HT-29 (cell line): ENCODE measurements at regions not wholly inside any gene's neighbourhood (a gene's known extent, or its start where the extent isn't known, plus 50 kb on each side); places are given as distances from the start of the nearest gene placed in this dataset.
A peak's percentile ranks its signal among the peaks of the same experiment; 100 is the strongest.
"Not testable (repeated sequence)": the region's sequence is repeated elsewhere in the genome, so short reads cannot be mapped to it uniquely, and the experiment has no call there.

Experiments used
- DNase-seq: peaks from one replicate; pipeline ENCODE4 v3.0.0-alpha.2; 2015; ENCODE audit warnings: low spot score

- no peak for DNase-seq
These were observed 177.5 kb upstream of the RTL1 start for GRCh38 chr14:101080922-101081593.

DNA sequence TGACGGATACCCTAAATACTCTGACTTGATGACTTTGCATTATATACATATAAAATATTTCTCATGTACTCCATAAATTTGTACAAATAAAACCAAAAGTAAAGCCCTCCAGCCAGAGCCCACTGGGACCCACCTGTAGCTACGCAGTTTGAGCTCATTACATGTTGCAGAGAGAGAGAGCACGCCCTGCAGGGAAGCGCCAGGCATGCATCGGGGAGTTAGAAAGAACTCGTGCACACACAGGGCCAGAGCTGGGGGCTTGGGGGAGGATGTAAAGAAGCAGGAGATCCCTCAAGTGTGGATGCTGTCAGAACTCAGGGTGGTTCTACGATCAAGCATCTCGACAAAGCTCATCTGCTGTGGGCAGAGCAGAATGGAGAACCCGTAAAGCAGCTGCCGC lies 178.5 kb upstream of the RTL1 start:
- no peak for DNase-seq

- no peak for DNase-seq
These were observed 179.2 kb upstream of the RTL1 start for GRCh38 chr14:101082436-101083384.

DNA sequence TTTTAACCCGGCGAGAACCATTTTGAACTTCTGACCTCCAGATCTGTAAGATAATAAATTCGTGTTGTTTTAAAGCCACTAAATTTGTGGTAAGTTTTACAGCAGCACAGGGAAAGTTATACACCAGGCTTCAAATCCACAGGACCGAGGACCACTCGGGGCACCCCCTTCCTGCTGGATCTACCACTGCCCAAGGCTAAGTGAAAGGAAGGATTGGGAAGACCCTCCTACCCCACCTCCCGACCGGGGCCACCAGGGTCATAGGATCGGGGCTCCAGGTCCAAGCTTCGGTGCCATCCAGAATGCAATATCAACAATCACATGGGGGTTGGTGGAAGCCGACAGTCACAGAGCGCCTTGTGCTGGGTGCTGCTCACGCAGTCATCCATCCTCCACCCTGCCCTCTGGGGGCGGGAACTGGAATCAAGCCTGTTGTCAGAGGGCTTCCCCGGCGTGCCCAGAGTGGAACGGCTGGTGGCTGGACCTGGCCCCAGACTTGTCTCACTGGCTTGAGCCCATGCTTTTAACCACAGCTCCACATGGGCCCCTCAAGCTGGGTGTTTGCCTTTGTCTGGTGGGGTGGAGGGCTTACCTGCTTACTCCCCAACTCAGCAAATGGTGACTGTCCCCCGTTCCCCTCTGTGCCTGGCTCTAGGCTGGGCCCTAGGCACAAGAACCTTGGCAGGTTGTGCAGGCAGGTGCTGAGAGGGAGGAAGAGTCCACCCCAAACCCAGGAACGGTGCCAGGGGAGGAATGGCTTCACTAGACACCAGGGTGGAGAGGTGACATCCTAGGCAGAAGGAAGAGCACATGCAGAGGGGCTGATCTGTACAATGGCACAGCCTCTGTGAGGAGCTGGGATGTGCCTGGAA lies 180.3 kb upstream of the RTL1 start:
- DNase-seq, result peak; percentile 3

DNA sequence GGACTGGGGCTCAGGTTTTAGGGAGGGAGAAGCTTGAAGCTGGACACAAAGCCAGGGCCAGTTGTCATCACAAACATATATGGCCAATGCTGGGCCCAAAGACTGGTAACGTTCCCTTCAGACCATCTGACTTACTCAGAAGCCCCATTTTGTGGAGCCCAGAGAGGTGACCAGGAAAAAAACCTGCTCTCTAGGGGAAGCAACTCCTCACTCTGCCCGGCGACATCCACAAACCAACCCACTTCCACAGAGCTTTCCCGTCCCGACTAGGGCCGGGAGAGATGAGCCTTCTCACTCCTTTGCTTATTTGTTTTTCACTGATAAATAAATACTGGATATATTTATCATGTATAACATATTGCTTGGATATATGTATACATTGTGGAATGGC lies 180.9 kb upstream of the RTL1 start:
- no peak for DNase-seq

GRCh38 chr14:101086926-101087325 lies 183.4 kb upstream of the RTL1 start:
- no peak for DNase-seq

- no peak for DNase-seq
These were observed 184.3 kb upstream of the RTL1 start for GRCh38 chr14:101087614-101088394.

- DNase-seq, result no peak
These were observed 184.8 kb upstream of the RTL1 start for GRCh38 chr14:101088395-101088667.

- no peak for DNase-seq
These were observed 185.2 kb upstream of the RTL1 start for GRCh38 chr14:101088714-101089113.

- not testable (repeated sequence) for DNase-seq
These were observed 187.0 kb upstream of the RTL1 start for GRCh38 chr14:101090478-101090877.

GRCh38 chr14:101090976-101091375 lies 187.5 kb upstream of the RTL1 start:
- no peak for DNase-seq

DNA sequence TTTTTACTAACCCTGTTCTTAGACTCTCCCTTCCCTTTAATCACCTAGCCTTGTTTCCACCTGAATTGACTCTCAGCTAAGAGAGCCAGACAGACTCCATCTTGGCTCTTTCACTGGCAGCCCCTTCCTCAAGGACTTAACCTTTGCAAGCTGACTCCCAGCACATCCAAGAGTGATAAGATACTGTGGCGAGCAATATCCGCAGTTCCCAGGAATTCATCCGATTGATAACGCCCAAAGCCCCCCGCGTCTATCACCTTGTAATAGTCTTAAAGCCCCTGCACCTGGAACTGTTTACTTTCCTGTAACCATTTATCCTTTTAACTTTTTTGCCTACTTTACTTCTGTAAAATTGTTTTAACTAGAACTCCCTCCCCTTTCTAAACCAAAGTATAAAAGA lies 191.4 kb upstream of the RTL1 start:
- not testable (repeated sequence) for DNase-seq

DNA sequence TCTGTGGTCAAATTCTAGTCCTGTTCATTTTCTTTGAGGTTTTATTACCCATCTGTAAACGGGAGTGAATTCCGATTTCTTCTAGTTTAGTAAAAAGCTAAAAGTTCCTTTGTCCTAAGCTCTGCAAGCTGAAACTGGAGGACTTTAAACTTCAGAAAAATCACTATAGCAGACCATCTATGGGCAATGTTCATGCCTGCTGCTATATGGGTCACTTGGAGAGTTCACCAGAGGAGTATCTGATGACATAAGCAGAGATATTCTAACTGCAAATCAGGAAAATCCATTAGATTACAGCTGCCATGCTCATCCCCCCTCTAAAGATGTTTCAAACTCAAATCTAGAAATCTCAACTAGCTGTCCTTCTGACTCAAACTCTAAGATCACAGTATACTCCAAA lies 193.0 kb upstream of the RTL1 start:
- DNase-seq, result no peak

GRCh38 chr14:101097109-101097793 lies 193.7 kb upstream of the RTL1 start:
- DNase-seq, result no peak

DNA sequence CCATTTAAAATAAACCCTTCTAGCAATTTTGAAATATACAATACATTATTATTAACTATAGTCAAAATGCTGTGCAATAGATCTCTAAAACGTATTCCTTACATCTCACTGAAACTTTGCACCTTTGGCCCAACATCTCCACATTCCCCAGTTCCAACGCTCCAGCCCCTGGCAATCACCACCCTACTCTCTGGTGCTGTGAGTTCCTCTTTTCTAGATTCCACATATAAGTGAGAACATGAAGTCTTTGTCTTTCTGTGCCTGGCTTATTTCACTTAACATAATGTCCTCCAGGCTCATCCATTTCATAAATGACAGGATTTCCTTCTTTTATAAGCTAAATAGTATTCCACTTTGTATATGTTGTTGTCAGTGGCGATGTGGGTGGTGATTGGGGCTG lies 194.7 kb upstream of the RTL1 start:
- no peak for DNase-seq

DNA sequence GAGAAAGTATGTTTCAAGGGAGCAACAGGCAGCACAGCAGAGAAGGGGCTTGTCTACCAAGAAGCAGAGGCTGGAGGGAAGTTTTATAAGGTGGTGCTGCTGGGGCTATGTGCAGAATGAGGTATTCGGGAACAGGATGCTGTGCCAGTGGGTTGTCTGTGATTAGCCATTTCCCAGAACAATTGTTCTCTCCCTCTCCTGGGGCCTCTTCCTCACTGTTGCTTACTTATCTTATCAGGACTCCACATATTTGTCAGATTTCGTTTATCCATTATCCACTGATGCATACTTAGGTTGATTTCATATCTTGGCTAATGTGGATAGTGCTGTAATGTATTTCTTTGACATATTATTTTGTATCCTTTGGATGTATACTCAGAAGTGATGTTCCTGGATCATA lies 195.1 kb upstream of the RTL1 start:
- no peak for DNase-seq

DNA sequence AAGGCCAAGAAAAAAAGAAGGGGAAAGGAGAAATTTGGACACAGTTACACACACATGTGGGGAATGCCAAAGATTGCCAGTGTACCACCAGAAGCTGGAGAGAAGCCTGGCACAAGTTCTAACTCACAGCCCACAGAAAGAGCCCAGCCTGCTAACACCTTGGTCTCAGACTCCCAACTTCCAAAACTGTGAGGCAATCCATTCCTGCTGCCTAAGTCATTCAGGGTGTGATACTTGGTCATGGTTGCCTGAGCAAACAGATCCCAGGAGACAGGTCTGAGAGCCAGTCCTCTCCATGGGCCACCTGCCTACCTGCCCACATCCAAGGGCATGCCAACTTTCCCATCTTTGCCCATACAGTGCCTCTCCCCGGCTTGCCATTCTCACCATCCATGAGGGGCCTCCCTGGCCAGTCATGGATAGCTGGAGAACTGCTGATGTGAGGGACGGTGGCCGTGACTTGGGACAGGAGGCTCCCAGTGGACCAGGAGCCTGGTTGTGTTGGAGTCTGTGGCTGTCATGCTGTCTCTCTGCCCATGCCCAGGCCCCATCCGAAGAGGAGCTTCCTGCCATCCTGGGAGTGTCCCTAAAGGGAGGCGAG lies 198.0 kb upstream of the RTL1 start:
- DNase-seq, result no peak

DNA sequence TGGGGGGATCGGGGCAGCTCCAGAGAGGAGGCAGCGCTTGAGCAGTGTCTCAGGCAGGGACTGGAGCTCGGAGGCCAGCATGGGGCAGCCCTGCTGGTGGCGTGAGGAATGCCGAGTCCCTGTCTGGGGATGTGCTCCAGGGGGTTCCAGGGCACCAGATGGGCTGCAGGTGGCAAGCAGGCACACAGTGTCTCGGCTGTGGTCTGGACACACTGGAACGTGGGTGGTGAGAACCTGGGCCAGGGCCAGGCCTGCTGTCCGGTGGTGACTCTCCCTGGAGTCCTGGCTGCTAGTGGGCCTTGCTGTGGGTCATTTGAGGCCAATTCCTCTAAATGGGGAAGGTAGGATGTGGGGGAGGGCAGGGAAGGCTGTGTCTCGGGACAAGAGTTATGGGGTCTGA lies 199.4 kb upstream of the RTL1 start:
- no peak for DNase-seq

DNA sequence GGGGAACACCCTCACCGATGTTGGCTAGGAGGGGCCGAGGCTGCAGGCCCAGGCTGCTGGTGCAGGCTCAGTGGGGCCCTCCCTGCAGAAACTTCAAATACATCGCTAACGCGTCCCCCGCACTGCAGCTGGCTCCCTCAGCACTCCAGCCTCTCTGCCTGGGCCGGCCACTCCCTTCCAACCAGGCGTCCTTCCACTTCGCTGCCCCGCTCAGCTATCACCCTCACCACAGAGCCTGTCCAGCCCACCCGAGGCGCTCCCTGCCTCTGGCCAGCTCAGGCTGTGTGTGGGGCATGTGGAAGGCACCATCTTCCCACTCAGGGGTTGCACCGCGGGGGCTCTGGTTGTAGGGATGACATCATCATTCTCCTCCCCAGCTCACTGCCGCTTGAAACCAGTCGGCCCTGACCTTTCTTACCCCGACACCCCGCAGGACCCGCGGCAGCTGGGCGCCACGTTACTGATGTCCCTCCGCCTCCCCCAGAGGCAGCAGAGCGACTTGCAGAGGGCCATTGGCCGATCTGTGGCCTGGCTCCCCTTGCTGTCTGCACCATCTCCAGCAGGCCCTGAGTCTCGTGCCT lies 199.9 kb upstream of the RTL1 start:
- DNase-seq, result no peak

GRCh38 chr14:101104485-101104884 lies 201.0 kb upstream of the RTL1 start:
- no peak for DNase-seq
